ENCODE measurements at regions not wholly inside any gene's neighbourhood (a gene's known extent, or its start where the extent isn't known, plus 50 kb on each side); places are given as distances from the start of the nearest gene placed in this dataset.

DNA sequence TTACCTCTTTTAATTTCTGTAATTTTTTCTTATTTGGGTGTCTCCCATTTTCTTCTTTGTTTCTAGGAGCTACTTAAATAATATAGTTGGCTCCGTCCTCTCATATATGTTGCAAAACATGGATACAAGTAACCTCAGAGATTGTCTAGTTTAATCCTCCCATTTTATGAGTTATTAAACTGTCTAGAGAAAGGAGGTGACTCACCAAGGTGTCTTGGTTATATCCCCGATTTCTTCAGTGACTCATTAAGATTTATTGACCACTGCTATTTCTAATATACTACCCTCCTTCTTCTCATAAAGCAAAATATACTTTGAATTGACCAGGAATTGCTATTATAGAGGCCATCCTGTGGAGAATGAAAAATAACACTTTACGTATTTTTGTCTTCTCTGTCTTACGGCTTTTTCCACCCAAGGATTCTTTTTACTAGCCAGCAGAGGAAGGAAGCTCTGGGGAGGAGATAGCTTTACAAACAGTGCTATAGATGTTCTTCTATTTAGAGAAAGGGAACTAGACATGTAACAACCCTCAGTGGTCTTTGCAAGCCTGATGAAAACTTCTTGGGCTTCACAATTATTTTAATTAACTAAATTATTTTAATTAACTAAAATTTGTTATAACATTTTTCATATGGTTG lies 300.4 kb upstream of the TNP1 start:
- no peak for DNase-seq (ENCODE audit: low read depth in 4 of 4, low spot score in 3 of 4)

GRCh38 chr2:217158928-217159327 lies 299.1 kb upstream of the TNP1 start:
- no peak for DNase-seq (ENCODE audit: low read depth in 4 of 4, low spot score in 3 of 4)

- no peak for DNase-seq (ENCODE audit: low read depth in 4 of 4, low spot score in 3 of 4)
Measured at GRCh38 chr2:217157581-217157980, 297.7 kb upstream of the TNP1 start.

GRCh38 chr2:217156801-217157200 lies 296.9 kb upstream of the TNP1 start:
- no peak for DNase-seq (ENCODE audit: low read depth in 4 of 4, low spot score in 3 of 4)

DNA sequence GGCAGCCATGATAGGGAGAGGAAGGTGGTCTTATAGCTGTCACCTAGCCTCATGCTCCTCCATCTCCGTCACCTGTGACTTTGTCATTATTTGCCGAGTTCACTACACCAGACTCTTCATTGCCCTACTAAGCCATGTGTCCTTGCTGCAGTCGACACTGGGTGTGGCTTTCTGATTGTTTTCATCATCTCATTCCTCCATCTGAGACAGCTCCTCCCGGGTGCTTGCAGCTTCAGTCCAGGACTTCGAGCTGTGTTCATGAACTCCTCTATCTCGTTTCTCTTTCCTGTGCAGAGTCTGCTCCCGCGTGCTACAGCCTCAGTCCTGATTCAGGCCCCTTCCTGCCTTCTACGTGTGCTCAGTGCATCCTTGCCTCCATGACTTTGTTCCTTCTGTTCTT lies 295.1 kb upstream of the TNP1 start:
- DNase-seq (ENCODE audit: low read depth in 4 of 4, low spot score in 3 of 4) = no peak

DNA sequence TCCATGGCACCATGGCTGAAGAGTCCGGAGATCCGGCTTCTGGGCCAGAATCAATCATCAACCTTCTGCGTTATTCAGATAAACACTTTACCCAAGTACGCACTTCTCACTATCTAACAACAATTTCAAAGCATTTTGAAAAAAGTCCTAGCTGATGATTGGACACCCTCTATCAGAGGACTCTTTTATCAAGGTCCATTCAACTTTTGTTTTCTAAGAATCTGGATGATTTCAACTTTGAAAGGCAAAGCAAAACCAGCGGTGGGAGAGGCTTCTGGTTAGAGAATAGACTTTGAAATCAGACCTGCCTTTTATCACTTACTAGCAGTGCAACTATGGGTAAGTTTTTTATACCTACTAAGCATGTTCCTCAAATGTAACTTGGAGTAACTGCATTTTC lies 293.6 kb upstream of the TNP1 start:
- DNase-seq (ENCODE audit: low read depth in 4 of 4, low spot score in 3 of 4) = no peak

- DNase-seq (ENCODE audit: low read depth in 4 of 4, low spot score in 3 of 4) = no peak
Measured at GRCh38 chr2:217152831-217153230, 293.0 kb upstream of the TNP1 start.

- no peak for DNase-seq (ENCODE audit: low read depth in 4 of 4, low spot score in 3 of 4)
Measured at GRCh38 chr2:217151509-217152206, 291.8 kb upstream of the TNP1 start.

DNA sequence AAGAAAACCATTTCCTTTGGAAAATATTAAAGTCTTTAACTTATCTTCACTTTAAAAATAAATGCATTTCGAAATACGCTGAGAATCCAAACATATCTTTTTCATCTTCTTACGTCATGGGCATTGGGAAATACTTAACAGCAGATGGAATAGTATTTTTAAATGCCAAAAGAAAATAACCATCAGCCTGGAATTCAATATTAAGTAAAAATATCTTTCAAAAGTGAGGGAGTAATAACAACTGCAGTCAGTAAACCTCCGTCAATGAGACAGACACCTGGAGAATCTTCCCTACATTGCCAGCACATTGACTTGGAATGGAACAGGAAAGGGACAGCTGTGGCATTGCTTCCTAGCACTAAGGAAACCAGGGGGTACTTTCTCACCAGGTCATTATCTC lies 290.4 kb upstream of the TNP1 start:
- DNase-seq (ENCODE audit: low read depth in 4 of 4, low spot score in 3 of 4) = no peak

- DNase-seq (ENCODE audit: low read depth in 4 of 4, low spot score in 3 of 4) = no peak
Measured at GRCh38 chr2:217149087-217149660, 289.3 kb upstream of the TNP1 start.

- no peak for DNase-seq (ENCODE audit: low read depth in 4 of 4, low spot score in 3 of 4)
Measured at GRCh38 chr2:217147818-217148217, 288.0 kb upstream of the TNP1 start.

DNA sequence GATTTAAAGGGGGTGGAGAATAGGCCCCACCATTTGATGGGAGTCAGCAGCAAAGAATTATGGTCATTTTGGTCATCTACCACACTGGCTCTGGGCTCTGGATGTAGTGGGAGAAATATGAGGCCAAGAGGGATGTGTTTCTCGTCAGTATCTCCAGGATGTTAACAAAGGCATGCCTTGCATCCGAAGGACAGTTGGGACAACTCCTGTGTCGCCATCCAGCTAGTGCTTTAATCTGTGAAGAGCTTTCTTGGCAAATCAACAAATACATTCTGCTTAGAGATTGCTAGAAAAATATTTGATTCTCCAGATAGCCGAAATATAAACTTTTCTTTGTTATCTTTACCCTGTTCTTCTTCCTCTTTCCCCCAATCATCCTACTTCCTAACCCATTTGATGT lies 287.1 kb upstream of the TNP1 start:
- no peak for DNase-seq (ENCODE audit: low read depth in 4 of 4, low spot score in 3 of 4)

DNA sequence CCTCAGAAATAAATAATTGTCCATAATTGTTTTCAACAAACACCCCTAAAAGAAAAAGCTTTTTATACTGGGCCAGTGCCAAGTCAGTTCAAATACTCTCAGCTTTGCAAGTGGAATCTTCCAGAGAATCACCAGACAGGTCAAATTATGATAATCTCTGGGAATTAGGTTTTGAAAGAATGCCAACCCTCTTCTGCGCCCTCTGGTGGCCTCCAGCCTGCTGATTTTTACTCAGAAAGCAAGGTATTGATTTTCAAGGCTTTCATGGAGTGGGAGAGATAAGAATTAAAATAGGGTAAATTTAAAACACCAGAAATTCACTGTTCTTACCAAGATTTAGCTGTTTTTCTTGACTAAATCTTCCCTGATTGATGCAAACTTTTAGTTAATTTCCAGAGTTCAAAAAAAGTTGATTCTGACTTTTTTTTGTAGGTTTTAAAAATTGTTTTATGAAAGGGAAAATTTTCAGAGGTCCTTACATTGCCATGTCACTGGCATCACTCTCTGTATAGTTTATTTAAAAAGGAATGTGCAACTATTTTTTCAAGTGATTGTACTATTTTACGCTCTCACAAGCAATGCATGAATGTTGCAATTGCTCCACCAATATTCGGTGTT lies 282.9 kb upstream of the TNP1 start:
- no peak for DNase-seq (ENCODE audit: low read depth in 4 of 4, low spot score in 3 of 4)

GRCh38 chr2:217138284-217138683 lies 278.4 kb upstream of the TNP1 start:
- DNase-seq (ENCODE audit: low read depth in 4 of 4, low spot score in 3 of 4) = no peak

DNA sequence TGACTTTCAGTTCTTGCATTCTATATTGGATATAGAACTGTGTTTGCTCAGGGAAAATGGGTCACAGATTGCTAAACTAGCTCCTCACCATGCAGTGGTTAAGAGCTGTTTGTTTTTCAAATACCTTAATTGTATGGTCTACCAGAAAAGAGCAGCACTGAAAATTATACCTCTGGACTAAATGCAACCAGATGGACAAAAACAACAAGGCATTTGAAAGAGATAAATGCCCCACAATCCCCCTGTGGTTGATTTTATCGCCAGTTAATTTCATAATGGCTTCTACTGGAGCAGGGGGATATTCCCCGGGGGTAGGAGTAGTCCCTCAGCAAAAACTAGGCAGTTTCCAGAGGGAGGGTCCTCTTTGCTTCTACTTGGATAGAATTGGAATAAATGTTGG lies 267.9 kb upstream of the TNP1 start:
- no peak for DNase-seq (ENCODE audit: low read depth in 4 of 4, low spot score in 3 of 4)

DNA sequence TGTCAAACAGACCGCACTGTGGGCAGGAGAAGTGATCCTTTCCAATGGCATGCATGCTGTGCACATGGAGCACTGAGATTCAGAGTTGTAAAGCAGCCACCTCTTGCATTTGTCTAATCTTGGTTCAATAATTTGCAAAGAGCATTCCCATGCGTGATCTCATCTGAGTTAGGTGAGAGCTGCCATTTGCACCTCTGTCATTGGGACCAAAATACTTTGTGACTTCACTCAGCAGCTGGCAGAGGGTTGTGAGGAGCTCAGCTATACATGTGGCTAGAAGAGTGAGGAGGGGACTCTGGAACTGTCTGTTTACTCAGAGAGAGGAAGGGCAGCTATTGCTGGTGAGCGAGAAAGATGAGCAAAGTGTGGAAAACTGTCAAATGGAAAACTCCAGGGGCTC lies 265.1 kb upstream of the TNP1 start:
- no peak for DNase-seq (ENCODE audit: low read depth in 4 of 4, low spot score in 3 of 4)

- DNase-seq (ENCODE audit: low read depth in 4 of 4, low spot score in 3 of 4) = no peak
Measured at GRCh38 chr2:217124050-217124449, 264.2 kb upstream of the TNP1 start.

DNA sequence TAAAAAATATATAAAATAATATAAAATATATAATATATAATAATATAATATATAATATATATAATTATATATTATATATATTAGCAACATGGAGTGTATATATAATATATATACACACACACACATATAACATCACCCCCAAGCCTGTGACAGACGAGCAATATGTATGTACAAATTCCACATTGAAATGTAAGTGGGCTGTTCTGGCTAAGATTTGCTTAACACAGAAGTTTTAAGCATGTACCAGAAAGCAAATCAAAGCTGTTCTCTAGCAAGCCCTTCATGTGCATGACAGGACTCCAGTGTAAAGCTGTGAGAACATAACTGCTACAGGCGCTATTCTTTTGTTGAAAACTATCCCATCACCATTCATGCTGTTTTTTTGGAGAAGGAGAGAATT lies 261.7 kb upstream of the TNP1 start:
- no peak for DNase-seq (ENCODE audit: low read depth in 4 of 4, low spot score in 3 of 4)

- no peak for DNase-seq (ENCODE audit: low read depth in 4 of 4, low spot score in 3 of 4)
Measured at GRCh38 chr2:217120429-217120828, 260.6 kb upstream of the TNP1 start.

GRCh38 chr2:217118559-217119284 lies 258.9 kb upstream of the TNP1 start:
- DNase-seq (ENCODE audit: low read depth in 4 of 4, low spot score in 3 of 4) = no peak

- DNase-seq (ENCODE audit: low read depth in 4 of 4, low spot score in 3 of 4) = no peak
Measured at GRCh38 chr2:217117523-217117922, 257.7 kb upstream of the TNP1 start.

All from right renal pelvis (tissue), 4 donors.